HepG2 (cell line): ENCODE measurements at regions not wholly inside any gene's neighbourhood (a gene's known extent, or its start where the extent isn't known, plus 50 kb on each side); places are given as distances from the start of the nearest gene placed in this dataset.

ENCODE experiments used
- ATAC-seq: fragments of 200-7000 bp; cut with Tn5 transposase; 3 replicates; pipeline ENCODE4 v1.9.1; 2020; ENCODE audit warnings: mild to moderate bottlenecking, moderate library complexity
- BruUV-seq: library from RNA; stranded (reverse); fragments of 400-500 nt; replicated peaks from 2 replicates; lab custom pipeline; 2021; lab: Mats Ljungman, UMichigan
- CTCF ChIA-PET: fragments of 300-600 bp; formaldehyde crosslinking; extraction: SDS; loops from one replicate; lab custom pipeline; 2021; ENCODE audit warnings: low total read pairs, inconsistent platforms, low intra/inter-chr PET ratio; lab: Yijun Ruan, JAX
- POLR2A ChIA-PET: fragments of 350-600 bp; sonication (Branson Sonifier 250); formaldehyde crosslinking; loops from one replicate; lab custom pipeline; 2020; ENCODE audit warnings: antibody characterized with exemption, inconsistent platforms; lab: Yijun Ruan, JAX
- DNase-seq: peaks from one replicate; pipeline ENCODE4 v3.0.0-alpha.2; 2015; ENCODE audit warnings: low spot score
- FAIRE-seq: peaks from 3 replicates; lab custom pipeline; 2011; peaks lifted over from hg19 to GRCh38; lab: Jason Lieb, UNC
- H2AFZ ChIP-seq: one replicate; pipeline ENCODE4 v1.6.1; 2011; ENCODE audit warnings: low read length, inconsistent platforms
- H3K27ac ChIP-seq: fragments of 300-600 bp; 3 replicates; pipeline ENCODE4 v1.8.0; 2011; ENCODE audit warnings: mixed run types, mild to moderate bottlenecking, mixed read lengths, low read length, inconsistent platforms; ENCODE audit not compliant: insufficient read depth; ENCODE audit errors: extremely low read length
- H3K27me3 ChIP-seq, 2 experiments: fragments of 200-600 bp in 1 of 2; 2 replicates in 1 of 2; 3 replicates in 1 of 2; pipeline versions ENCODE4 v1.6.0 to v1.8.0; 2011; ENCODE audit warnings: low read length in 2 of 2, mild to moderate bottlenecking in 2 of 2, moderate library complexity in 2 of 2, inconsistent platforms in 1 of 2; ENCODE audit not compliant: insufficient read depth in 2 of 2, control insufficient read depth in 1 of 2
- H3K36me3 ChIP-seq, 2 experiments: fragments of 200-600 bp in 1 of 2; replicated peaks in 1 of 2; 2 replicates in 1 of 2; 3 replicates in 1 of 2; pipeline versions ENCODE4 v1.5.1 to v1.8.0; 2011; ENCODE audit warnings: low read length in 2 of 2, inconsistent platforms in 1 of 2; ENCODE audit not compliant: insufficient read depth in 2 of 2, control insufficient read depth in 1 of 2
- H3K4me1 ChIP-seq: 2 replicates; pipeline ENCODE4 v1.5.1; 2012; ENCODE audit warnings: low read length, inconsistent platforms; ENCODE audit not compliant: insufficient read depth
- H3K4me2 ChIP-seq: 2 replicates; pipeline ENCODE4 v1.6.0; 2011; ENCODE audit warnings: low read depth, low read length, inconsistent platforms
- H3K4me3 ChIP-seq, 3 experiments: fragments of 200-600 bp in 1 of 3; sonication (generic), shearing (Covaris generic) in 1 of 3; replicated peaks in 1 of 3; 2 replicates each; pipeline ENCODE4 v1.5.1; 2011 to 2016; ENCODE audit warnings: low read length in 3 of 3, inconsistent platforms in 2 of 3, low read depth in 2 of 3, mild to moderate bottlenecking in 2 of 3, control low read depth in 1 of 3, mixed read lengths in 1 of 3; ENCODE audit not compliant: insufficient read depth in 1 of 3
- H3K79me2 ChIP-seq: one replicate; pipeline ENCODE4 v1.6.1; 2011; ENCODE audit warnings: low read length, inconsistent platforms; ENCODE audit not compliant: insufficient read depth
- H3K9ac ChIP-seq: 2 replicates; pipeline ENCODE4 v1.6.0; 2011; ENCODE audit warnings: mild to moderate bottlenecking, low read depth, low read length, inconsistent platforms; ENCODE audit not compliant: insufficient read depth
- H3K9me3 ChIP-seq: 2 replicates; pipeline ENCODE4 v1.5.1; 2012; ENCODE audit warnings: mild to moderate bottlenecking, low read length
- H4K20me1 ChIP-seq: 2 replicates; pipeline ENCODE4 v1.6.0; 2011; ENCODE audit warnings: inconsistent platforms, mild to moderate bottlenecking, low read length, moderate library complexity; ENCODE audit not compliant: insufficient read depth
- ATAD3A ChIP-seq: sonication (generic); formaldehyde crosslinking; IDR thresholded peaks from 2 replicates; pipeline ENCODE4 v1.4.0; 2020; ENCODE audit warnings: missing genetic modification reagents
- CREB1 ChIP-seq, 2 experiments: fragments of 450-650 bp in 1 of 2; IDR thresholded peaks; 2 replicates each; pipeline ENCODE4 v1.6.1; 2016 to 2017; ENCODE audit warnings: control low read depth in 1 of 2, mild to moderate bottlenecking in 1 of 2, missing compliant biosample characterization in 1 of 2, missing genetic modification characterization in 1 of 2
- FOSL2 ChIP-seq: sonication (generic); formaldehyde crosslinking; IDR thresholded peaks from 2 replicates; pipeline ENCODE4 v1.4.0; 2020; ENCODE audit warnings: missing genetic modification reagents
- MXD4 ChIP-seq: IDR thresholded peaks from 2 replicates; pipeline ENCODE4 v1.6.1; 2016; ENCODE audit warnings: mild to moderate bottlenecking, missing biosample characterization, missing genetic modification reagents
- MYNN ChIP-seq: sonication (generic); formaldehyde crosslinking; IDR thresholded peaks from 2 replicates; pipeline ENCODE4 v1.4.0; 2020; ENCODE audit warnings: mild to moderate bottlenecking, low read depth, missing genetic modification reagents
- ONECUT2 ChIP-seq: sonication (generic); formaldehyde crosslinking; IDR thresholded peaks from 2 replicates; pipeline ENCODE4 v1.4.0; 2020; ENCODE audit warnings: missing genetic modification reagents
- PCBP2 ChIP-seq: fragments of 200-400 bp; formaldehyde crosslinking; optimal IDR thresholded peaks from 2 replicates; pipeline ENCODE3; 2018; ENCODE audit warnings: low read length, low read depth; ENCODE audit not compliant: poor library complexity, severe bottlenecking
- TP53 ChIP-seq: sonication (generic); formaldehyde crosslinking; conservative IDR thresholded peaks from 2 replicates; pipeline ENCODE4 v1.4.0; 2020; ENCODE audit warnings: missing genetic modification reagents
- YEATS4 ChIP-seq: sonication (generic); formaldehyde crosslinking; IDR thresholded peaks from 2 replicates; pipeline ENCODE4 v1.4.0; 2020; ENCODE audit warnings: missing genetic modification reagents, borderline replicate concordance
- ZNF367 ChIP-seq: sonication (generic); formaldehyde crosslinking; IDR thresholded peaks from 2 replicates; pipeline ENCODE4 v1.4.0; 2020; ENCODE audit warnings: missing genetic modification reagents, borderline replicate concordance
- ZNF44 ChIP-seq: sonication (generic); formaldehyde crosslinking; IDR thresholded peaks from 2 replicates; pipeline ENCODE4 v1.5.1; 2020; ENCODE audit warnings: mild to moderate bottlenecking, missing genetic modification reagents
- ZNF501 ChIP-seq: sonication (generic); formaldehyde crosslinking; IDR thresholded peaks from 2 replicates; pipeline ENCODE4 v1.5.1; 2020; ENCODE audit warnings: mild to moderate bottlenecking, moderate library complexity, missing genetic modification reagents
- ZNF768 ChIP-seq: sonication (generic); formaldehyde crosslinking; IDR thresholded peaks from 2 replicates; pipeline ENCODE4 v1.4.0; 2020; ENCODE audit warnings: missing genetic modification reagents
- ZNF772 ChIP-seq: sonication (generic); formaldehyde crosslinking; IDR thresholded peaks from 2 replicates; pipeline ENCODE4 v1.5.0; 2020; ENCODE audit warnings: mild to moderate bottlenecking, missing genetic modification reagents
- ZNF816 ChIP-seq: sonication (generic); formaldehyde crosslinking; IDR thresholded peaks from 2 replicates; pipeline ENCODE4 v1.8.0; 2022; ENCODE audit warnings: missing genetic modification reagents, mild to moderate bottlenecking, borderline replicate concordance
- WGBS: methylation state at CpG from one replicate; pipeline ENCODE4 v1.1.6; 2017; ENCODE audit warnings: low lambda C conversion rate; 5-methylcytosine and 5-hydroxymethylcytosine counted together
- in situ Hi-C: cut with HindIII; loops from 2 replicates; pipeline ENCODE4 v1.10.0; 2017; ENCODE audit warnings: low pct_unique_long_range_greater_than_20kb; ENCODE audit not compliant: extremely low pct_ligation_motif_present
- intact Hi-C: fragments of 100-400 bp; cut with micrococcal nuclease; formaldehyde crosslinking; loops from one replicate; pipeline ENCODE4 v1.10.0; 2022; ENCODE audit not compliant: unreplicated experiment
- TF ChIP-seq, protein P1 (sequence below): sonication (generic); formaldehyde crosslinking; IDR thresholded peaks from 2 replicates; pipeline ENCODE4 v1.4.0; 2020; ENCODE audit warnings: missing genetic modification reagents
- TF ChIP-seq, protein P2 (sequence below): sonication (generic); formaldehyde crosslinking; IDR thresholded peaks from 2 replicates; pipeline ENCODE4 v1.8.0; 2022; ENCODE audit warnings: mild to moderate bottlenecking, missing genetic modification reagents
- TF ChIP-seq, protein P3 (sequence below): fragments of 450-650 bp; IDR thresholded peaks from 2 replicates; pipeline ENCODE4 v1.6.1; 2016
- TF ChIP-seq, protein P4 (sequence below): sonication (generic); formaldehyde crosslinking; IDR thresholded peaks from 2 replicates; pipeline ENCODE4 v1.4.0; 2020; ENCODE audit warnings: mild to moderate bottlenecking, missing genetic modification reagents
- TF ChIP-seq, protein P5 (sequence below): sonication (generic); formaldehyde crosslinking; IDR thresholded peaks from 2 replicates; pipeline ENCODE4 v1.5.1; 2020; ENCODE audit warnings: missing genetic modification reagents, mild to moderate bottlenecking, borderline replicate concordance

DNA sequence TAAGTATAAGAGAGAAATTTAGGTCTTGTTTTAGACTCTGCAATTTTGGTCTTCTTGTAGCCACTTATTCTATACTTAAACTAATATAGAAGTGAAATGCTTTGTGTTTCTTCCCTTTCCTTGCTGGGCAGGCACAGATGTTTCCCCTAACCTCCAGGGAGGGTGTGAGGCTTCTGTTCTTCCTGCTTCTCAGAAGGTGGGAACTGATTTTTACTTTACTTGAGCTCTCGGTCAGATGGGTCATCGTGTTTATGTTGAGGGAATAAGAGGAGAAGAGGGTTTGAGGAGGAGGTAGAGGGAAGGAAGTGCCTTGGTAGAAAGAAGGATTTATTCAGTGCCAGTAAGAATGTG is 92.5 kb upstream of the CXCR4 start:
- no TSS peak for BruUV-seq
- intact Hi-C loops = no loop called here
- no peak overlapping the region for H3K4me3 ChIP-seq

More for the DNA sequence above, 92.5 kb upstream of the CXCR4 start:
- no peaks in the 10 kb centered on the region for H3K9me3 ChIP-seq
- ChIA-PET CTCF (no interaction called here), POLR2A (no interaction called here)
- H3K4me1 ChIP-seq = no peaks in the 10 kb centered on the region
- H3K4me2 ChIP-seq = no peak overlapping the region
- in situ Hi-C loops = no loop called here
- DNase-seq = no peak
- 1% methylated on average over 2 of the region's 2 CpGs for WGBS
- TF ChIP-seq ZNF367 (CRISPR knock-in tag) (no peak), FOSL2 (CRISPR knock-in tag) (no peak), ZNF501 (no peak), CREB1 (IDR thresholded peaks at IDR 0.05) (no peak), CREB1 (CRISPR knock-in tag; IDR thresholded peaks at IDR 0.05) (no peak), PCBP2 (no peak), TP53 (CRISPR knock-in tag) (no peak), ZNF44 (CRISPR knock-in tag) (no peak), ATAD3A (CRISPR knock-in tag) (no peak), MXD4 (no peak), MYNN (no peak), ZNF768 (CRISPR knock-in tag) (no peak), ZNF772 (CRISPR knock-in tag) (no peak), YEATS4 (CRISPR knock-in tag) (no peak), ONECUT2 (CRISPR knock-in tag) (no peak), ZNF816 (no peak)
- TF ChIP-seq, protein P1, sequence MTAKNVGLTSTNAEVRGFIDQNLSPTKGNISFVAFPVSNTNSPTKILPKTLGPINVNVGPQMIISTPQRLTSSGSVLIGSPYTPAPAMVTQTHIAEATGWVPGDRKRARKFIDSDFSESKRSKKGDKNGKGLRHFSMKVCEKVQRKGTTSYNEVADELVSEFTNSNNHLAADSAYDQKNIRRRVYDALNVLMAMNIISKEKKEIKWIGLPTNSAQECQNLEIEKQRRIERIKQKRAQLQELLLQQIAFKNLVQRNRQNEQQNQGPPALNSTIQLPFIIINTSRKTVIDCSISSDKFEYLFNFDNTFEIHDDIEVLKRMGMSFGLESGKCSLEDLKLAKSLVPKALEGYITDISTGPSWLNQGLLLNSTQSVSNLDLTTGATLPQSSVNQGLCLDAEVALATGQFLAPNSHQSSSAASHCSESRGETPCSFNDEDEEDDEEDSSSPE = no peak
- TF ChIP-seq, protein P2, sequence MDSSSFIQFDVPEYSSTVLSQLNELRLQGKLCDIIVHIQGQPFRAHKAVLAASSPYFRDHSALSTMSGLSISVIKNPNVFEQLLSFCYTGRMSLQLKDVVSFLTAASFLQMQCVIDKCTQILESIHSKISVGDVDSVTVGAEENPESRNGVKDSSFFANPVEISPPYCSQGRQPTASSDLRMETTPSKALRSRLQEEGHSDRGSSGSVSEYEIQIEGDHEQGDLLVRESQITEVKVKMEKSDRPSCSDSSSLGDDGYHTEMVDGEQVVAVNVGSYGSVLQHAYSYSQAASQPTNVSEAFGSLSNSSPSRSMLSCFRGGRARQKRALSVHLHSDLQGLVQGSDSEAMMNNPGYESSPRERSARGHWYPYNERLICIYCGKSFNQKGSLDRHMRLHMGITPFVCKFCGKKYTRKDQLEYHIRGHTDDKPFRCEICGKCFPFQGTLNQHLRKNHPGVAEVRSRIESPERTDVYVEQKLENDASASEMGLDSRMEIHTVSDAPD (CRISPR knock-in tag) = no peak
- TF ChIP-seq, protein P3, sequence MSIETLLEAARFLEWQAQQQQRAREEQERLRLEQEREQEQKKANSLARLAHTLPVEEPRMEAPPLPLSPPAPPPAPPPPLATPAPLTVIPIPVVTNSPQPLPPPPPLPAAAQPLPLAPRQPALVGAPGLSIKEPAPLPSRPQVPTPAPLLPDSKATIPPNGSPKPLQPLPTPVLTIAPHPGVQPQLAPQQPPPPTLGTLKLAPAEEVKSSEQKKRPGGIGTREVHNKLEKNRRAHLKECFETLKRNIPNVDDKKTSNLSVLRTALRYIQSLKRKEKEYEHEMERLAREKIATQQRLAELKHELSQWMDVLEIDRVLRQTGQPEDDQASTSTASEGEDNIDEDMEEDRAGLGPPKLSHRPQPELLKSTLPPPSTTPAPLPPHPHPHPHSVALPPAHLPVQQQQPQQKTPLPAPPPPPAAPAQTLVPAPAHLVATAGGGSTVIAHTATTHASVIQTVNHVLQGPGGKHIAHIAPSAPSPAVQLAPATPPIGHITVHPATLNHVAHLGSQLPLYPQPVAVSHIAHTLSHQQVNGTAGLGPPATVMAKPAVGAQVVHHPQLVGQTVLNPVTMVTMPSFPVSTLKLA = no peak
- TF ChIP-seq, protein P4, sequence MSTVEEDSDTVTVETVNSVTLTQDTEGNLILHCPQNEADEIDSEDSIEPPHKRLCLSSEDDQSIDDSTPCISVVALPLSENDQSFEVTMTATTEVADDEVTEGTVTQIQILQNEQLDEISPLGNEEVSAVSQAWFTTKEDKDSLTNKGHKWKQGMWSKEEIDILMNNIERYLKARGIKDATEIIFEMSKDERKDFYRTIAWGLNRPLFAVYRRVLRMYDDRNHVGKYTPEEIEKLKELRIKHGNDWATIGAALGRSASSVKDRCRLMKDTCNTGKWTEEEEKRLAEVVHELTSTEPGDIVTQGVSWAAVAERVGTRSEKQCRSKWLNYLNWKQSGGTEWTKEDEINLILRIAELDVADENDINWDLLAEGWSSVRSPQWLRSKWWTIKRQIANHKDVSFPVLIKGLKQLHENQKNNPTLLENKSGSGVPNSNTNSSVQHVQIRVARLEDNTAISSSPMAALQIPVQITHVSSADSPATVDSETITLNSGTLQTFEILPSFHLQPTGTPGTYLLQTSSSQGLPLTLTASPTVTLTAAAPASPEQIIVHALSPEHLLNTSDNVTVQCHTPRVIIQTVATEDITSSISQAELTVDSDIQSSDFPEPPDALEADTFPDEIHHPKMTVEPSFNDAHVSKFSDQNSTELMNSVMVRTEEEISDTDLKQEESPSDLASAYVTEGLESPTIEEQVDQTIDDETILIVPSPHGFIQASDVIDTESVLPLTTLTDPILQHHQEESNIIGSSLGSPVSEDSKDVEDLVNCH (CRISPR knock-in tag) = no peak
- TF ChIP-seq, protein P5, sequence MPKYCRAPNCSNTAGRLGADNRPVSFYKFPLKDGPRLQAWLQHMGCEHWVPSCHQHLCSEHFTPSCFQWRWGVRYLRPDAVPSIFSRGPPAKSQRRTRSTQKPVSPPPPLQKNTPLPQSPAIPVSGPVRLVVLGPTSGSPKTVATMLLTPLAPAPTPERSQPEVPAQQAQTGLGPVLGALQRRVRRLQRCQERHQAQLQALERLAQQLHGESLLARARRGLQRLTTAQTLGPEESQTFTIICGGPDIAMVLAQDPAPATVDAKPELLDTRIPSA (CRISPR knock-in tag) = no peak
- no peak overlapping the region for H3K27ac ChIP-seq
- ATAC-seq = no peak
- FAIRE-seq = no peak
- no peaks in the 10 kb centered on the region for H3K79me2 ChIP-seq
- no peak overlapping the region for H3K9ac ChIP-seq
- H3K27me3 ChIP-seq = peaks cover 0 to 6% of the 10 kb centered on the region in 2 experiments; a peak in 1 of 5 replicates
- no peak overlapping the region for H2AFZ ChIP-seq
- H3K36me3 ChIP-seq = no peaks in the 10 kb centered on the region
- H4K20me1 ChIP-seq = no peaks in the 10 kb centered on the region
